H1 (cell line): ENCODE measurements at regions not wholly inside any gene's neighbourhood (a gene's known extent, or its start where the extent isn't known, plus 50 kb on each side); places are given as distances from the start of the nearest gene placed in this dataset.

Source experiments
- CTCF ChIA-PET: fragments of 300-600 bp; sonication (Branson Sonifier 250); formaldehyde crosslinking; loops from one replicate; lab custom pipeline; 2021; ENCODE audit not compliant: partially characterized antibody; lab: Charles Lee
- POLR2A ChIA-PET: fragments of 300-600 bp; sonication (Branson Sonifier 250); formaldehyde crosslinking; loops from one replicate; lab custom pipeline; 2021; ENCODE audit warnings: inconsistent platforms; ENCODE audit not compliant: partially characterized antibody; lab: Charles Lee
- DNase-seq, 2 experiments: peaks; one replicate each; pipeline versions ENCODE4 v3.0.0 to v3.0.0-alpha.2; 2010 to 2022; ENCODE audit warnings: low spot score in 2 of 2, low read depth in 1 of 2, mixed read lengths in 1 of 2
- FAIRE-seq: peaks from 2 replicates; lab custom pipeline; 2011; peaks lifted over from hg19 to GRCh38; lab: Jason Lieb, UNC
- H2AFZ ChIP-seq: 2 replicates; pipeline ENCODE4 v1.8.1; 2012; ENCODE audit warnings: low read length, inconsistent platforms
- H2AK5ac ChIP-seq: 2 replicates; pipeline ENCODE4 v1.6.1; 2013; ENCODE audit warnings: low read depth, low read length
- H2BK120ac ChIP-seq: replicated peaks from 2 replicates; pipeline ENCODE3; 2013; ENCODE audit warnings: low read depth, low read length, inconsistent platforms
- H2BK12ac ChIP-seq: 2 replicates; pipeline ENCODE4 v1.6.1; 2013; ENCODE audit warnings: low read depth, low read length
- H2BK15ac ChIP-seq: 2 replicates; pipeline ENCODE4 v1.6.1; 2013; ENCODE audit warnings: low read length
- H2BK20ac ChIP-seq: 2 replicates; pipeline ENCODE4 v1.6.1; 2013; ENCODE audit warnings: low read length
- H2BK5ac ChIP-seq: 2 replicates; pipeline ENCODE4 v1.6.1; 2013; ENCODE audit warnings: low read depth, low read length
- H3K14ac ChIP-seq: 2 replicates; pipeline ENCODE4 v1.6.1; 2013; ENCODE audit warnings: inconsistent platforms; ENCODE audit not compliant: insufficient read length
- H3K18ac ChIP-seq: 2 replicates; pipeline ENCODE4 v1.6.1; 2013; ENCODE audit warnings: low read length; ENCODE audit errors: extremely low read depth
- H3K23ac ChIP-seq: 2 replicates; pipeline ENCODE4 v1.6.1; 2013; ENCODE audit warnings: inconsistent platforms; ENCODE audit not compliant: insufficient read length
- H3K23me2 ChIP-seq: 2 replicates; pipeline ENCODE4 v1.6.1; 2013; ENCODE audit warnings: low read depth, low read length
- H3K27ac ChIP-seq: 2 replicates; pipeline ENCODE4 v1.6.1; 2011; ENCODE audit warnings: low read depth, low read length, inconsistent platforms
- H3K27me3 ChIP-seq, 4 experiments: replicated peaks in 1 of 4; 1 replicate in 1 of 4; 2 replicates in 3 of 4; pipeline versions ENCODE4 v1.6.1 to v1.8.1; 2011 to 2013; ENCODE audit warnings: low read length in 3 of 4, mild to moderate bottlenecking in 3 of 4, inconsistent platforms in 2 of 4, mixed read lengths in 2 of 4, moderate library complexity in 1 of 4; ENCODE audit not compliant: control insufficient read depth in 3 of 4, insufficient read depth in 3 of 4; ENCODE audit errors: extremely low read depth in 1 of 4
- H3K36me3 ChIP-seq, 4 experiments: 2 replicates each; pipeline versions ENCODE4 v1.6.1 to v1.8.1; 2011 to 2013; ENCODE audit warnings: mild to moderate bottlenecking in 4 of 4, low read length in 3 of 4, moderate library complexity in 2 of 4, control low read depth in 1 of 4, inconsistent platforms in 1 of 4; ENCODE audit not compliant: insufficient read depth in 4 of 4, control insufficient read depth in 2 of 4
- H3K4ac ChIP-seq: replicated peaks from 2 replicates; pipeline ENCODE3; 2013; ENCODE audit warnings: low read length, low read depth, mixed read lengths, inconsistent platforms; ENCODE audit not compliant: insufficient read length
- H3K4me1 ChIP-seq, 4 experiments: replicated peaks in 1 of 4; 1 replicate in 1 of 4; 2 replicates in 3 of 4; pipeline versions ENCODE4 v1.6.1 to v1.8.1; 2011 to 2013; ENCODE audit warnings: low read length in 3 of 4, inconsistent platforms in 2 of 4, mixed read lengths in 1 of 4; ENCODE audit not compliant: insufficient read depth in 4 of 4, control insufficient read depth in 3 of 4
- H3K4me2 ChIP-seq, 2 experiments: 2 replicates each; pipeline versions ENCODE4 v1.6.1 to v1.8.1; 2011 to 2013; ENCODE audit warnings: low read depth in 2 of 2, low read length in 2 of 2, control low read depth in 1 of 2, inconsistent platforms in 1 of 2, mild to moderate bottlenecking in 1 of 2; ENCODE audit not compliant: insufficient read depth in 1 of 2
- H3K4me3 ChIP-seq, 4 experiments: fragments of 200-600, 300-600 bp in 1 of 4; sonication (generic), shearing (Covaris generic), sonication (Bioruptor Twin) in 1 of 4; 2 replicates each; pipeline versions ENCODE4 v1.5.1 to v1.8.1; 2011 to 2016; ENCODE audit warnings: low read length in 4 of 4, low read depth in 3 of 4, control low read depth in 2 of 4, inconsistent platforms in 2 of 4, mild to moderate bottlenecking in 2 of 4, mixed read lengths in 1 of 4, moderate library complexity in 1 of 4; ENCODE audit not compliant: insufficient read depth in 2 of 4; ENCODE audit errors: extremely low read depth in 1 of 4
- H3K56ac ChIP-seq: replicated peaks from 2 replicates; pipeline ENCODE3; 2013; ENCODE audit warnings: low read depth, mild to moderate bottlenecking, mixed read lengths, low read length, inconsistent platforms; ENCODE audit not compliant: insufficient read length
- H3K79me1 ChIP-seq: 2 replicates; pipeline ENCODE4 v1.6.1; 2013; ENCODE audit warnings: low read depth, low read length, control low read depth
- H3K79me2 ChIP-seq, 2 experiments: 2 replicates each; pipeline versions ENCODE4 v1.6.1 to v1.8.1; 2012 to 2013; ENCODE audit warnings: low read length in 2 of 2, mild to moderate bottlenecking in 2 of 2, inconsistent platforms in 1 of 2; ENCODE audit not compliant: insufficient read depth in 2 of 2, control insufficient read depth in 1 of 2
- H3K9ac ChIP-seq, 4 experiments: replicated peaks in 1 of 4; 1 replicate in 1 of 4; 2 replicates in 3 of 4; pipeline versions ENCODE4 v1.6.1 to v1.8.1; 2011 to 2013; ENCODE audit warnings: low read depth in 3 of 4, low read length in 3 of 4, control low read depth in 2 of 4, mild to moderate bottlenecking in 2 of 4, moderate library complexity in 2 of 4, inconsistent platforms in 1 of 4; ENCODE audit errors: extremely low read depth in 1 of 4
- H3K9me3 ChIP-seq, 2 experiments: 2 replicates each; pipeline versions ENCODE4 v1.6.1 to v1.8.1; 2012 to 2013; ENCODE audit warnings: mild to moderate bottlenecking in 2 of 2, moderate library complexity in 2 of 2, control low read depth in 1 of 2, inconsistent platforms in 1 of 2, low read depth in 1 of 2, low read length in 1 of 2, mixed read lengths in 1 of 2; ENCODE audit not compliant: insufficient read depth in 2 of 2
- H4K20me1 ChIP-seq, 2 experiments: replicated peaks in 1 of 2; 2 replicates each; pipeline versions ENCODE3 to v1.8.1; 2011 to 2013; ENCODE audit warnings: inconsistent platforms in 2 of 2, low read length in 2 of 2, mild to moderate bottlenecking in 1 of 2; ENCODE audit not compliant: insufficient read depth in 2 of 2, control insufficient read depth in 1 of 2
- H4K5ac ChIP-seq: 2 replicates; pipeline ENCODE4 v1.6.1; 2013; ENCODE audit warnings: low read length, low read depth, mixed read lengths, inconsistent platforms; ENCODE audit not compliant: insufficient read length
- H4K8ac ChIP-seq: 2 replicates; pipeline ENCODE4 v1.8.0; 2013; ENCODE audit warnings: mild to moderate bottlenecking, moderate library complexity, low read length, inconsistent platforms; ENCODE audit not compliant: insufficient read depth; ENCODE audit errors: extremely low read depth
- H4K91ac ChIP-seq: replicated peaks from 2 replicates; pipeline ENCODE3; 2013; ENCODE audit warnings: low read length, mixed read lengths, inconsistent platforms; ENCODE audit not compliant: insufficient read length
- BRCA1 ChIP-seq: IDR thresholded peaks from 2 replicates; pipeline ENCODE4 v1.6.1; 2012; ENCODE audit warnings: low read depth, low read length, improper control_type of control experiment
- CEBPB ChIP-seq: IDR thresholded peaks from 2 replicates; pipeline ENCODE4 v1.6.1; 2012; ENCODE audit warnings: low read depth, low read length
- EGR1 ChIP-seq: IDR thresholded peaks from 2 replicates; pipeline ENCODE4 v1.6.1; 2011; ENCODE audit warnings: low read depth, low read length, borderline replicate concordance
- GABPA ChIP-seq: IDR thresholded peaks from 2 replicates; pipeline ENCODE4 v1.6.1; 2011; ENCODE audit warnings: mild to moderate bottlenecking, low read length, moderate library complexity, borderline replicate concordance; ENCODE audit not compliant: insufficient read depth
- JUN ChIP-seq: IDR thresholded peaks from 2 replicates; pipeline ENCODE4 v1.6.1; 2011; ENCODE audit warnings: low read depth, mild to moderate bottlenecking, improper control_type of control experiment, low read length
- POLR2A ChIP-seq, 2 experiments: IDR thresholded peaks; 1 replicate in 1 of 2; 2 replicates in 1 of 2; pipeline ENCODE4 v1.6.1; 2011; ENCODE audit warnings: low read depth in 2 of 2, low read length in 2 of 2, mild to moderate bottlenecking in 2 of 2; ENCODE audit errors: control extremely low read depth in 1 of 2
- RAD21 ChIP-seq, 2 experiments: IDR thresholded peaks in 1 of 2; conservative IDR thresholded peaks in 1 of 2; 2 replicates each; pipeline ENCODE4 v1.6.1; 2011; ENCODE audit warnings: low read depth in 2 of 2, low read length in 2 of 2, improper control_type of control experiment in 1 of 2, inconsistent platforms in 1 of 2, mild to moderate bottlenecking in 1 of 2, moderate library complexity in 1 of 2
- SAP30 ChIP-seq: fragments of 300-600 bp; sonication (generic); IDR thresholded peaks from 2 replicates; pipeline ENCODE4 v1.7.1; 2012; ENCODE audit warnings: low read length, moderate library complexity, mild to moderate bottlenecking, inconsistent platforms; ENCODE audit not compliant: insufficient read depth, insufficient replicate concordance
- SIX5 ChIP-seq: IDR thresholded peaks from 2 replicates; pipeline ENCODE4 v1.6.1; 2011; ENCODE audit warnings: mild to moderate bottlenecking, low read depth, low read length
- SP1 ChIP-seq: IDR thresholded peaks from 2 replicates; pipeline ENCODE4 v1.6.1; 2011; ENCODE audit warnings: low read depth, low read length
- TBP ChIP-seq: IDR thresholded peaks from 2 replicates; pipeline ENCODE4 v1.6.1; 2011; ENCODE audit warnings: low read depth, low read length, improper control_type of control experiment
- ZNF274 ChIP-seq: IDR thresholded peaks from 2 replicates; pipeline ENCODE4 v1.7.0; 2012; ENCODE audit warnings: low read length, borderline replicate concordance; ENCODE audit errors: extremely low read depth
- WGBS, 2 experiments: shearing (Covaris generic) in 1 of 2; methylation state at CpG; one replicate each; pipeline versions ENCODE4 v1.1.6 to v1.1.7; 2013 to 2015; ENCODE audit warnings: low lambda C conversion rate in 2 of 2, mixed read lengths in 2 of 2, inconsistent platforms in 1 of 2, low coverage in 1 of 2, missing lambda C conversion rate in 1 of 2; ENCODE audit not compliant: insufficient replicate concordance in 2 of 2, insufficient coverage in 1 of 2, insufficient read length in 1 of 2; ENCODE audit errors: extremely low coverage in 1 of 2, missing lambda C conversion rate in 1 of 2; 5-methylcytosine and 5-hydroxymethylcytosine counted together
- TF ChIP-seq, protein P1 (sequence below): IDR thresholded peaks from 2 replicates; pipeline ENCODE4 v1.6.1; 2012; ENCODE audit warnings: inconsistent platforms

DNA sequence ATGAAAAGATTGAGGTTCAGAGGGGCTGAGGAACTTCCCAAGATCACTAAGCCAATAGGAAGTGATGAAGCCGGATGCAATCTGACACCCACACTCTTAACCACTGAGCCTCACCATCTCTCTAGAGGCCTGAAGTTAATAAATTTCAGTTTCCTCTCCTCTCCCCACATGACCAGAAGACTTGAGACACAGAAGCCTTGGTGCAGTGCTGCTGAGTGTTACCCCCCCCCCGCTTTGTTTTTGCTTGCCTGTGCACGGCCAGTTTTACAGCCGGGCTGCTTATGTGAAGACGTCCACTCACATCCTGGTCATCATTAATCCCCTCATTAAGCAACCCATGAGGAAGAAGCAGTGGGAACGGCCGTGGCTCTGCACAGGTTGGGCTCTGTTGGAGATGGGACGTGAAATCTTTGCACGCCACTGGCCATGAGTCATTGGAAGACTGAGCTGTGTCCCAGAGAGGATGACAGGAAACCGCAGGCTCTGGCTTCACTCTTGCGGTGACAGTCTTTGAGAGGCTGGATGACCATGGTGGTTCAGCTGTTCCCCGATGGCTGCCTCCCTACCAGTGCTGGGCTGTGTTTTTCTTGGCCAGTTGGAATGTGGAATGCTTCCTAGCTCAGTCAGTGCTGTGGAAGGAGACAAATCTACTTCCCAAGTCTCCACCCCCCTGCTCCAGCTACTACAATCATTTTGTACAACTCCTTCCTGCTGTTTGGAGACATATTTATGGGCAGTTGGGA lies 232.6 kb upstream of the LRTM1 start:
- no peaks in the 10 kb centered on the region for H3K79me2 ChIP-seq
- H2AFZ ChIP-seq = no peak overlapping the region
- H4K8ac ChIP-seq = no peak overlapping the region
- H3K4me3 ChIP-seq = no peak overlapping the region
- TF ChIP-seq SAP30 = no peak
- no peak for TF ChIP-seq ZNF274
- TF ChIP-seq GABPA = no peak
- no peak for TF ChIP-seq RAD21 (IDR thresholded peaks at IDR 0.05 in 1 of 2, conservative IDR thresholded peaks at IDR 0.05 in 1 of 2; ENCODE audit: low read depth in 2 of 2, low read length in 2 of 2)
- TF ChIP-seq JUN = no peak
- no peak for TF ChIP-seq SIX5
- TF ChIP-seq POLR2A (IDR thresholded peaks at IDR 0.05; ENCODE audit: control extremely low read depth in 1 of 2, low read depth in 2 of 2, low read length in 2 of 2) = no peak
- no peak for TF ChIP-seq CEBPB
- no peak for TF ChIP-seq BRCA1
- TF ChIP-seq SP1 = no peak
- TF ChIP-seq EGR1 = no peak
- no peak for TF ChIP-seq TBP
- TF ChIP-seq, protein P1, sequence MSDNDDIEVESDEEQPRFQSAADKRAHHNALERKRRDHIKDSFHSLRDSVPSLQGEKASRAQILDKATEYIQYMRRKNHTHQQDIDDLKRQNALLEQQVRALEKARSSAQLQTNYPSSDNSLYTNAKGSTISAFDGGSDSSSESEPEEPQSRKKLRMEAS = no peak
- no peak overlapping the region for H4K91ac ChIP-seq
- no peaks in the 10 kb centered on the region for H3K27me3 ChIP-seq
- POLR2A ChIA-PET = interaction anchor here (0.7 kb wide), 2 partner anchors 15 to 90 kb away, joined by 3 to 4 read pairs; no protein-coding TSS in a partner anchor
- no peak overlapping the region for H2BK15ac ChIP-seq
- no peak overlapping the region for H3K14ac ChIP-seq
- no peaks in the 10 kb centered on the region for H3K4me1 ChIP-seq
- H4K5ac ChIP-seq = no peak overlapping the region
- no peaks in the 10 kb centered on the region for H3K79me1 ChIP-seq
- FAIRE-seq (no peak), DNase-seq (no peak)
- H2BK5ac ChIP-seq = no peak overlapping the region
- CTCF ChIA-PET = interaction anchor here (0.7 kb wide), 1 partner anchor 217 kb away, joined by 3 read pairs; no protein-coding TSS in a partner anchor
- no peak overlapping the region for H3K4me2 ChIP-seq
- no peak overlapping the region for H3K18ac ChIP-seq
- no peak overlapping the region for H3K9ac ChIP-seq
- H2BK12ac ChIP-seq = no peak overlapping the region
- H3K36me3 ChIP-seq = no peaks in the 10 kb centered on the region
- H3K23ac ChIP-seq = no peak overlapping the region
- H2AK5ac ChIP-seq = no peak overlapping the region
- 90% methylated on average over 12 of the region's 12 CpGs; no CpG with 5 or more reads in 1 of the 2 experiments for WGBS, 2 experiments
- no peaks in the 10 kb centered on the region; the same call in 1 of the 2 replicates for H3K23me2 ChIP-seq
- no peak overlapping the region for H3K4ac ChIP-seq
- H2BK120ac ChIP-seq = no peak overlapping the region
- H3K27ac ChIP-seq = no peak overlapping the region
- no peaks in the 10 kb centered on the region for H3K9me3 ChIP-seq
- no peaks in the 10 kb centered on the region for H4K20me1 ChIP-seq
- no peak overlapping the region for H2BK20ac ChIP-seq
- H3K56ac ChIP-seq = no peak overlapping the region
